Nucleus accumbens (tissue), 56 donors: ENCODE measurements at regions not wholly inside any gene's neighbourhood (a gene's known extent, or its start where the extent isn't known, plus 50 kb on each side); places are given as distances from the start of the nearest gene placed in this dataset.
"Not testable (repeated sequence)": the region's sequence is repeated elsewhere in the genome, so short reads cannot be mapped to it uniquely, and the experiment has no call there.

Experiments used
- DNase-seq, 56 donors: peaks; one replicate each; lab custom pipeline; 2025; lab: John Stamatoyannopoulos, UW

- no peak for DNase-seq
Observed at GRCh38 chrX:112968351-112969133, 127.9 kb upstream of the AMOT start.

- DNase-seq = no peak
Observed at GRCh38 chrX:112967903-112968302, 127.3 kb upstream of the AMOT start.

DNA sequence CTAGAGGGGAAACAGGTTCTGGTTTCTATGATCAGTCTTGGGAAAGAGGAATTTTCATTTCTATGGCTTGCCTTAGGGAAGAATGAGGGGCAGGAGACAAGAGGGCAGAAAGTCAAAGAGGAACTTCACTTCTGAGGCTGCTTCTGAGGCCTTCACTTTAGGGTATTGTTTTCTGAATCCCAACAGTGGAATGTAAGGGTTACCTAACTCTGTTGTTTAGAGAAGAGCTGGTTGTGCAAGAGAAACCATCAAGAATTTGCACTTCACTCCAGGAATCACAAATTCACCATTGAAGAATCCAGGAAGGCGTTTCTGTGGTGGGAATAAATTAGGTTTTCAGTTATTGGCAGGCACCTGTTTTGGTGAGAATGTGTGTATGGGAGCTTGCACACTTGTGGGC is 126.7 kb upstream of the AMOT start:
- no peak for DNase-seq

- DNase-seq = no peak
Observed at GRCh38 chrX:112961981-112962380, 121.3 kb upstream of the AMOT start.

- DNase-seq = no peak
Observed at GRCh38 chrX:112947981-112948615, 107.5 kb upstream of the AMOT start.

- no peak for DNase-seq
Observed at GRCh38 chrX:112946227-112946626, 105.6 kb upstream of the AMOT start.

- DNase-seq = no peak
Observed at GRCh38 chrX:112945826-112946225, 105.2 kb upstream of the AMOT start.

GRCh38 chrX:112941209-112941837 is 100.7 kb upstream of the AMOT start:
- DNase-seq = no peak

DNA sequence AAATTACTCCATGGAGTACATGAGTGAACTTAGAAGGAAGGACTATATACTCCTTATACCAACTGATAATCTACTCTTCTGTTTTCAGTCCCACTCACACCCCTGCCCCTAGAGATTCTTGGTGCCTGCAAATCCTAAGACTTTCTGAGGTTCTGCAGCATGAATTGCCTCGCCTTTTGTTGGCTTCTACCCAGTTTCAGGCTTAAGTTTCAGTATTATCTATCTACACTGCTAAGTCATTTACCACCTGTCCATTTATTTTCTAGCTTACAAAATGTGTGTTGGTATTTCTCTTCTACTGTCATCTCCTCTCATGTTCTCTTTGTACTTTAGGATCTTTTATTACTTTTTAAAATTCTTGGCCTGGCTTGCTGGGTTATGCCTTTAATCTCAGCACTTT is 94.4 kb upstream of the AMOT start:
- DNase-seq = no peak

DNA sequence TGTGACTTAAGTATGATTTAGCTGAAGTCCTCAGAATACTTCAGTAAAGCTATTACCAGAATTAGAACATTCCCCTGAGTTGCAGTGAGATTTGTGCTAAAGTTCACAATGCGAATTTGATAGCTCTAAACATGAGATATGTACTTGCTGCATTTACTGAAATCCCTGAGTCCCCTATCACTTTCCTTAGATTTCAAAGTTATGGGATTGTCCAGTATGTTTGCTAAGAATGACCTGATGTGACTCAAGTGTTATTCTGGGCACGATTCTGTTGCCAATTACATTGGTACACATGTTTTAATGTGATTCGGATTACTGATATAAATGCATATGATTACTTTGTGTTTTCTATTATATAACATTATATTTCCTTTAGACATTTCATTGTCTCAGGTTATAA is 91.3 kb upstream of the AMOT start:
- no peak for DNase-seq

DNA sequence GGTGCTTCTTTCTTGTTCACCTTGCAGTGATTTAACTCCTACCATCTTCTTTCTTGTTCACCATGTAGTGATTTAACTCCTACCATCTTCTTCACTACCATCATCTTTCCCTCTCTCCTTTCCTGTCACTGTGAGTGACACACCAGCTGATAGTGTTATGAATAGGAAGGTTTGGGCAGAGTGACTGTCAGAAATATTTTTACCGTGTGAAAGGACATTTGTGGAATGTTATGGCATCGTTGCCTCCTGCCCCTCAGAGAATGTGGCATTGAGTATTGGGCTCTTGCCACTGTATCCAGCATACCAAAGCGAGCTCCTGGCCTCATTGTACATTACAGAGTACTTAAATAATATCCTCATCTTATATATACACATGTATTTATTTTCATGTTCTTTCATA is 90.8 kb upstream of the AMOT start:
- DNase-seq = no peak

GRCh38 chrX:112923381-112923780 is 82.8 kb upstream of the AMOT start:
- DNase-seq = not testable (repeated sequence)

DNA sequence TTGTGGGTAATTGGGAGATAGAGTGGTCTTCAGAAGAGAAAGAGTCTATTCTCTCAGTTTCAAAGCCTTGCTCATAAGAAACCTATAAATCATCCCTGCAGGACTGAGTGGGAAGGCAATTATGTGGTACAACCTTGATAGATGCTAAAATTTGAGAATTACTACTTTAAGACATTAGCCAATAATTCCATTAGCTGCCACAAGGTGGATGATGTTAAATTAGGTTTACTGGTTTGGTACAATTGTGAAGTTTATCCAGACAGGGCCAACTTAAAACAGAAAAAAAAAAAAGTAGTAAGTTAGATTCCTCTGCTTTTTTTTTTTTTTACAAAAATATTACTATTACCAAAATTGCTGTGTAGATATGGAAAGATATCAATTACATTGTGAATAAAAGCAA is 73.2 kb upstream of the AMOT start:
- no peak for DNase-seq

GRCh38 chrX:112910418-112910817 is 69.8 kb upstream of the AMOT start:
- no peak for DNase-seq

DNA sequence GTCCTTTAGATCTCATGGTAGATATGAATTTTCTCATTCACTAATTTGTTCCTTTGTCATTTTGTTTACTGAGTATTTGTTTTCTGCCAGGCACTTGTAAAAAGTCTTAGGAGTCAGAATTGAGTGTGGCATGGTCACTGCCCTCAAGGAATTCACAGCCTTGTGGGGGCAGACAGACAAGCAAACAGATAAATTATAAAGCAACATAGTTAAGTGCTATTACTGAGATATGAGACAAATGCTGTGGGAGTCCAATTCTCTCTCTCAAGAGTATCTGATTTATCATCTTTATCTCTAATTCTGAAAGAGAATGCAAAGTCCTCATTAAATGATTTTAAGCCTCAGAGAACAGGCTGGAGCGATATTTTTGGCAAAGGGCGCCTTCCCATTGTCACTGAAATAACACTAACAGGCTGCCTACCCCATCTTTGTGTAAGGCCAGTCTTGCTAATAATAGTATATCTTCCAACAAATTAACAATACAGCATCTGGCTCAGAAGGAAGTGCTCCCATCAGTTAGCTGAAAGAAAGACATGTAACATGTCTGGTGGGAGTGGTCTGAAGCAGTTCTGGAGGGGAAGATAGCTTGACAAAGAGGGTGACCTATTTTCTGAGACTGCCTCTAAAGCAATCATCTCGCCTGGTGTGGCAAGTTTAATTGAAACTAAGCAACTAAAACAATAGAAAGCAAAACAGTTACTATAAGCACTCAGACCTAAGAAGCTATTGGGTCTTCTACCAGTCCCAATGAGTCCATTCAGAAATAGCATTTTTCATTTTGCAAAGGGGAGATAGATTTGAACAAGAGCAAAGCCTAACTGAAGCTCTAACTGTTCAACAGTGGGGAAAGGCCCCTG is 61.5 kb upstream of the AMOT start:
- no peak for DNase-seq

GRCh38 chrX:112896051-112896450 is 55.4 kb upstream of the AMOT start:
- no peak for DNase-seq
